Upper lobe of left lung (tissue), 6 donors: ENCODE measurements at regions not wholly inside any gene's neighbourhood (a gene's known extent, or its start where the extent isn't known, plus 50 kb on each side); places are given as distances from the start of the nearest gene placed in this dataset.

Source experiments
- ATAC-seq, 2 donors: fragments of 200-7000 bp; cut with Tn5 transposase; one replicate each; pipeline ENCODE4 v1.9.1; 2022; ENCODE audit warnings: mild to moderate bottlenecking in 2 of 2, moderate library complexity in 2 of 2; ENCODE audit not compliant: low FRiP score in 2 of 2
- DNase-seq, 2 donors: peaks; one replicate each; pipeline ENCODE4 v3.0.0-alpha.2; 2019 to 2020
- H3K27ac ChIP-seq, 4 donors: fragments of 200-600 bp; sonication (generic); one replicate each; pipeline ENCODE4 v1.5.1; 2016 to 2019
- H3K27me3 ChIP-seq, 4 donors: fragments of 200-600 bp; sonication (generic); one replicate each; pipeline ENCODE4 v1.5.1; 2017 to 2019
- H3K36me3 ChIP-seq, 4 donors: fragments of 200-600 bp; sonication (generic); one replicate each; pipeline ENCODE4 v1.5.1; 2016 to 2019
- H3K4me1 ChIP-seq, 4 donors: fragments of 200-600 bp; sonication (generic); one replicate each; pipeline ENCODE4 v1.5.1; 2018 to 2019
- H3K4me3 ChIP-seq, 4 donors: fragments of 200-600 bp; sonication (generic); one replicate each; pipeline ENCODE4 v1.5.1; 2017 to 2019; ENCODE audit warnings: mild to moderate bottlenecking in 2 of 4, moderate library complexity in 1 of 4
- H3K9me3 ChIP-seq, 4 donors: fragments of 200-600 bp; sonication (generic); one replicate each; pipeline ENCODE4 v1.5.1; 2018 to 2019
- CTCF ChIP-seq, 6 experiments: fragments of 450-650 bp in 4 of 6; fragments of 200-600 bp in 2 of 6; sonication (generic) in 2 of 6; IDR thresholded peaks; one replicate each; pipeline ENCODE4 v1.5.1; 2016 to 2019; ENCODE audit warnings: antibody characterized with exemption in 6 of 6
- EP300 ChIP-seq, 4 donors: sonication (generic); formaldehyde crosslinking; IDR thresholded peaks; one replicate each; pipeline ENCODE4 v1.5.1; 2017; ENCODE audit warnings: antibody characterized with exemption in 4 of 4, control low read depth in 2 of 4
- POLR2A ChIP-seq, 4 donors: fragments of 450-650 bp; IDR thresholded peaks; one replicate each; pipeline ENCODE4 v1.5.1; 2016 to 2017; ENCODE audit warnings: antibody characterized with exemption in 4 of 4, mild to moderate bottlenecking in 2 of 4
- POLR2AphosphoS5 ChIP-seq, 2 donors: sonication (generic); formaldehyde crosslinking; IDR thresholded peaks; one replicate each; pipeline ENCODE4 v1.5.1; 2017; ENCODE audit warnings: antibody characterized with exemption in 2 of 2
- WGBS, 2 donors: methylation state at CpG; one replicate each; pipeline ENCODE4 v1.1.5; 2017 to 2018; 5-methylcytosine and 5-hydroxymethylcytosine counted together
- donor health status: DM: no; HTN: no; CAD: no; lungs with moderate emphysema.
- donor health status: DM: no; HTN: yes; CAD: no; lungs with severe emphysema.

- WGBS, 2 donors = 61 to 70% methylated on average over 5 of the region's 5 CpGs
- no peak for ATAC-seq
Measured at GRCh38 chr2:221019668-221020067, 552.4 kb downstream of the EPHA4 start.

GRCh38 chr2:221022554-221022953 is 549.5 kb downstream of the EPHA4 start:
- DNase-seq (no peak), ATAC-seq (no peak)
- Histone ChIP-seq H3K27me3 (no peaks in the 10 kb centered on the region), H3K4me1 (no peaks in the 10 kb centered on the region), H3K36me3 (no peaks in the 10 kb centered on the region), H3K27ac (no peak overlapping the region), H3K9me3 (no peaks in the 10 kb centered on the region), H3K4me3 (no peak overlapping the region)
- WGBS, 2 donors = 50 to 55% methylated on average over 2 of the region's 2 CpGs
- TF ChIP-seq CTCF (IDR thresholded peaks at IDR 0.05) = no peak
- TF ChIP-seq POLR2AphosphoS5 (IDR thresholded peaks at IDR 0.05) = no peak
- TF ChIP-seq EP300 (IDR thresholded peaks at IDR 0.05) = no peak
- TF ChIP-seq POLR2A (IDR thresholded peaks at IDR 0.05) = no peak

More at GRCh38 chr2:221019668-221020067, 552.4 kb downstream of the EPHA4 start:
- Histone ChIP-seq H3K4me1 (no peaks in the 10 kb centered on the region), H3K36me3 (no peaks in the 10 kb centered on the region), H3K27me3 (no peaks in the 10 kb centered on the region), H3K4me3 (no peak overlapping the region), H3K9me3 (no peaks in the 10 kb centered on the region), H3K27ac (no peak overlapping the region)
- no peak for DNase-seq
- no peak for TF ChIP-seq CTCF (IDR thresholded peaks at IDR 0.05)
- TF ChIP-seq EP300 (IDR thresholded peaks at IDR 0.05) = no peak
- no peak for TF ChIP-seq POLR2AphosphoS5 (IDR thresholded peaks at IDR 0.05)
- no peak for TF ChIP-seq POLR2A (IDR thresholded peaks at IDR 0.05)

GRCh38 chr2:221025398-221025797 is 546.7 kb downstream of the EPHA4 start:
- H3K27me3 ChIP-seq = no peaks in the 10 kb centered on the region
- ATAC-seq = no peak
- H3K36me3 ChIP-seq = no peaks in the 10 kb centered on the region
- H3K4me3 ChIP-seq = no peak overlapping the region
- TF ChIP-seq EP300 (IDR thresholded peaks at IDR 0.05) (no peak), CTCF (IDR thresholded peaks at IDR 0.05) (no peak), POLR2A (IDR thresholded peaks at IDR 0.05) (no peak), POLR2AphosphoS5 (IDR thresholded peaks at IDR 0.05) (no peak)
- WGBS, 2 donors = 71 to 72% methylated on average over 1 of the region's 1 CpG
- no peaks in the 10 kb centered on the region for H3K4me1 ChIP-seq
- no peak for DNase-seq
- no peaks in the 10 kb centered on the region for H3K9me3 ChIP-seq
- no peak overlapping the region for H3K27ac ChIP-seq

- TF ChIP-seq POLR2AphosphoS5 (IDR thresholded peaks at IDR 0.05) = no peak
- TF ChIP-seq EP300 (IDR thresholded peaks at IDR 0.05) = no peak
- no peak for TF ChIP-seq POLR2A (IDR thresholded peaks at IDR 0.05)
- no peak for TF ChIP-seq CTCF (IDR thresholded peaks at IDR 0.05)
- WGBS, 2 donors = 72 to 83% methylated on average over 2 of the region's 2 CpGs
- H3K4me3 ChIP-seq = no peak overlapping the region
- H3K27ac ChIP-seq = no peak overlapping the region
- DNase-seq (no peak), ATAC-seq (no peak)
- H3K4me1 ChIP-seq = no peaks in the 10 kb centered on the region
- H3K9me3 ChIP-seq = no peaks in the 10 kb centered on the region
- no peaks in the 10 kb centered on the region for H3K27me3 ChIP-seq
- no peaks in the 10 kb centered on the region for H3K36me3 ChIP-seq
Measured at GRCh38 chr2:221034026-221034701, 537.9 kb downstream of the EPHA4 start.

GRCh38 chr2:221034973-221035372 is 537.1 kb downstream of the EPHA4 start:
- DNase-seq = no peak
- Histone ChIP-seq H3K4me3 (no peak overlapping the region), H3K9me3 (no peaks in the 10 kb centered on the region), H3K4me1 (no peaks in the 10 kb centered on the region), H3K27ac (no peak overlapping the region), H3K36me3 (no peaks in the 10 kb centered on the region), H3K27me3 (no peaks in the 10 kb centered on the region)
- WGBS, 2 donors = 92 to 94% methylated on average over 4 of the region's 4 CpGs
- no peak for ATAC-seq
- TF ChIP-seq POLR2AphosphoS5 (IDR thresholded peaks at IDR 0.05) (no peak), CTCF (IDR thresholded peaks at IDR 0.05) (no peak), POLR2A (IDR thresholded peaks at IDR 0.05) (no peak), EP300 (IDR thresholded peaks at IDR 0.05) (no peak)
